GM10248 (cell line): ENCODE measurements at regions not wholly inside any gene's neighbourhood (a gene's known extent, or its start where the extent isn't known, plus 50 kb on each side); places are given as distances from the start of the nearest gene placed in this dataset.

Experiments
- CTCF ChIA-PET: fragments of 300-600 bp; sonication (Branson Sonifier 250); formaldehyde crosslinking; extraction: SDS; loops from one replicate; lab custom pipeline; 2021; ENCODE audit warnings: antibody characterized with exemption; lab: Yijun Ruan, JAX
- POLR2A ChIA-PET: fragments of 350-650 bp; sonication (Branson Sonifier 250); formaldehyde crosslinking; extraction: SDS; loops from one replicate; lab custom pipeline; 2020; ENCODE audit warnings: antibody characterized with exemption; lab: Yijun Ruan, JAX
- DNase-seq: peaks from one replicate; pipeline ENCODE4 v3.0.0; 2012; ENCODE audit errors: extremely low spot score
- TF ChIP-seq, protein P1 (sequence below): IDR thresholded peaks from 2 replicates; pipeline ENCODE4 v1.5.1; 2012; ENCODE audit warnings: mild to moderate bottlenecking, low read depth; ENCODE audit errors: extremely low read depth, missing control alignments, control extremely low read depth

DNA sequence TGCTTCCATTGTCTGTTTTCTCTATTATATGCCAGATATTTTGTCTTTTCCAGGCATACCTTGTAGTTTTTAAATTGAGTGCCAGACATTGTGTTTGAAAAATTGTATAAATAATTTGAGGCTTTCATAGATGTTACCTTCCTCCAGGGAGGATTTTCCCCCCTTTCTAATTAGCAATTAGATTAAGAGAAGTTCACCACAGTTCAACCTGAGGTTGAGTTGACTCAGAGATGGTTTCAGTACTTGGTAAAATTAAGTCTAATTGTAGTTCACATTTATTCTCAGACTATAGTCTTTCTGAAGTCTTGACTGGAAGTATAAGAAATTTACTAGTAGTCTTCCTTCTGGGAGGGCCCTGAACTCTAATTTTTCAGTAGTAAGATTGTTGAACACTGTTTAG lies 104.1 kb upstream of the SCEL start:
- TF ChIP-seq, protein P1, sequence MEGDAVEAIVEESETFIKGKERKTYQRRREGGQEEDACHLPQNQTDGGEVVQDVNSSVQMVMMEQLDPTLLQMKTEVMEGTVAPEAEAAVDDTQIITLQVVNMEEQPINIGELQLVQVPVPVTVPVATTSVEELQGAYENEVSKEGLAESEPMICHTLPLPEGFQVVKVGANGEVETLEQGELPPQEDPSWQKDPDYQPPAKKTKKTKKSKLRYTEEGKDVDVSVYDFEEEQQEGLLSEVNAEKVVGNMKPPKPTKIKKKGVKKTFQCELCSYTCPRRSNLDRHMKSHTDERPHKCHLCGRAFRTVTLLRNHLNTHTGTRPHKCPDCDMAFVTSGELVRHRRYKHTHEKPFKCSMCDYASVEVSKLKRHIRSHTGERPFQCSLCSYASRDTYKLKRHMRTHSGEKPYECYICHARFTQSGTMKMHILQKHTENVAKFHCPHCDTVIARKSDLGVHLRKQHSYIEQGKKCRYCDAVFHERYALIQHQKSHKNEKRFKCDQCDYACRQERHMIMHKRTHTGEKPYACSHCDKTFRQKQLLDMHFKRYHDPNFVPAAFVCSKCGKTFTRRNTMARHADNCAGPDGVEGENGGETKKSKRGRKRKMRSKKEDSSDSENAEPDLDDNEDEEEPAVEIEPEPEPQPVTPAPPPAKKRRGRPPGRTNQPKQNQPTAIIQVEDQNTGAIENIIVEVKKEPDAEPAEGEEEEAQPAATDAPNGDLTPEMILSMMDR, result no peak
- DNase-seq, result no peak
- POLR2A ChIA-PET, result no interaction called here
- CTCF ChIA-PET, result interaction anchor here (0.7 to 1.1 kb wide), 3 partner anchors 8 to 48 kb away, joined by 3 to 6 read pairs (median 3); no protein-coding TSS in a partner anchor

DNA sequence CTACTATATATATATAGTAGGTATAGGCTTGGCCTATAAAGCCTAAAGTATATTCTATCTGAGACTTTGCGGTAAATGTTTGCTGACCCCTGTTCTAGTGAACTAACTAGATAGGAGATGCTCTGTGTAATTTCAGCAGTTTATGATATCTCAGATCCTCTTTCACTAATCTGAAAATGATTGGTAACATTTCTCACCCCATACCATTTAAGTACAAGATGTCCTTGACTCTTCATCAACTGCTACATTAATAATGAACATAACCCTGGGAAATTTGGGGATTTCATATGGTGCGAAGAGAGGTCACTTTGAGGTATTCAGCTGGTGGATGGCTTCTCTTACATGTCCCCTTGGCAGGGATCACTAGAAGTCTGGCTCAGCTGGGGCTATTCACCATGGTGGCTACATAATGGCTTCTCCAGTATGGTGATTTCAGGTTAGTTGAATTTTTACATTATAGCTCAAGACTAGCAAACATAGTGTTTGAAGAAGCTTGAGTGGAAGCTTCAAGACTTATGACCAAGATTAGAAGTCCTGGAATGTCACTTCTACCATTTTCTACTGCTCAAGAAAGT lies 103.6 kb upstream of the MYCBP2 start:
- TF ChIP-seq, protein P1, result no peak

DNA sequence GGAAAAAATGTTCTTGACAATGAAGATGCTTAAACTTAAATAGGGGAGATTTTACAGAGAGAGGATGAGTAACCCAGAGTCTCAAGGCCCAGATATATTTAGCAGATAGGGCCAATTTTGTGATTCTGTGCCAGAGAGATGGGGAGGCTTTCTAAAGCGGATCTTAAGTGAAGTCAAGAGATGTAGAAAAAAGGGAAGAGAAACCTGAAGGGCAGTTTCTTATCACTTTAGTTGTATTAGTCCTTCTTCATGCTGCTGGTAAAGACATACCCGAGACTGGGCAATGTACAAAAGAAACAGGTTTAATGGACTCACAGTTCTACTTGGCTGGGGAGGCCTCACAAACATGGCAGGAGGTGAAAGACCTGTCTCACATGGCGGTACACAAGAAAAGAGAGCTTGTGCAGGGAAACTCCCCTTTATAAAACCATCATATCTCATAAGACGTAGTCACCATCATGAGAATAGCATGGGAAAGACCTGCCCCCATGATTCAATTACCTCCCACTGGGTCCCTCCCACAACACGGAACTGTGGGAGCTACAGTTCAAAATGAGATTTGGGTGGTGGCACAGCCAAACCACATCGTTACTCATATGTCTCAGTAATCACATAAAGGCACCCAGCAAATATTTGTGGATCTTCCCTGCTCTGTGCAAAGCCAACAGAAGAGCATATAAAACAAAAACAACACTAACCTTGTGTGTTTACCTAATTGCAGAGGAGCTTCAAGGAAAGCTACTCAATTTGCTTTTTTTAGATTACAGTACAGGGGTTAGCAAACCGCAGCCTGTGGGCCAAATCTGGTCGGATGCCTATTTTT lies 102.6 kb upstream of the MYCBP2 start:
- ChIA-PET POLR2A (interaction anchor here (1.0 kb wide), 1 partner anchor 49 kb away, joined by 3 read pairs; no protein-coding TSS in a partner anchor), CTCF (interaction anchor here (0.7 to 1.8 kb wide), 5 partner anchors 15 to 136 kb away, joined by 3 to 6 read pairs (median 4); no protein-coding TSS in a partner anchor)
- peak; percentile 39 for DNase-seq
- TF ChIP-seq, protein P1, result no peak

More for the DNA sequence above, 103.6 kb upstream of the MYCBP2 start:
- DNase-seq, result no peak
- POLR2A ChIA-PET, result no interaction called here
- CTCF ChIA-PET, result interaction anchor here (0.6 to 1.8 kb wide), 4 partner anchors 18 to 101 kb away, joined by 3 to 6 read pairs (median 5); no protein-coding TSS in a partner anchor

DNA sequence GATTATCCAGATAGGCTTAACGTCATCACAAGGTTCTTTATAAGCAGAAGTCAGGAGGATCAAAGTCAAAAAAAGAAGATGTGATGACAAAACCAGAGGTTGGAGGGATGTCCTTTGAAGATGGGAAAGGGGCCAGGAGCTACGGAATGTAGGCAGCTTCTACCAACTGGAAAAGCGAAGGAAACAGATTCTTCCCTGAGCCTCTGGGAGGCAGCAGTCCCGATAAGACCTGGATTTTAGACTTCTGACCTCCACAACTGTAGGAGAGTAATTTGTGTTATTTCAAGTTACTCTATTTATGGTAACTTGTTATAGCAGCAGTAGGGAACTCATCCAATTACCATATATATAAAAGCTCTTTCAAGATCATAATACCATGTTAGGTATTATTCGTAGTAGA lies 98.8 kb upstream of the MYCBP2 start:
- DNase-seq, result no peak
- TF ChIP-seq, protein P1, result no peak
- ChIA-PET CTCF (interaction anchor here (0.8 to 5.2 kb wide), 6 partner anchors 9 to 97 kb away, joined by 3 to 47 read pairs (median 5); no protein-coding TSS in a partner anchor), POLR2A (no interaction called here)

DNA sequence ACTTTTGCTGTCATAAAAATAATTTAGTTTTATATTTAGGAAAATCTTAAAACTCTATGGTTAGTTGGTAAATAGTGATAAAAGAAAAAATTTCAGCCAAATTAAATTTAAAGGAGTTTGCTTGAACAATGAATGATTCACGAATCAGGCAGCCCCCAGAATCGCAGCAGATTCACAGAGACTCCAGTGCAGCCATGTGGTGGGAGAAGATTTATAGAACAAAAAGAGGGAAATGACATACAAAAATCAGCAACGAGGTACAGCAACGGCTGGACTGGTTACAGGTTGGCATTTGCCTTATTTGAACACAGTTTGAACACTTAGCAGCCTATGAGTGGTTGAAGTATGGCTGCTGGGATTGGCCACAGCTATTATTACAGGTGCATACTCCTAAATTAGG lies 96.4 kb upstream of the MYCBP2 start:
- DNase-seq, result no peak
- ChIA-PET POLR2A (no interaction called here), CTCF (interaction anchor here (0.7 to 1.8 kb wide), 4 partner anchors 9 to 56 kb away, joined by 3 to 6 read pairs (median 4); no protein-coding TSS in a partner anchor)
- TF ChIP-seq, protein P1, result no peak

DNA sequence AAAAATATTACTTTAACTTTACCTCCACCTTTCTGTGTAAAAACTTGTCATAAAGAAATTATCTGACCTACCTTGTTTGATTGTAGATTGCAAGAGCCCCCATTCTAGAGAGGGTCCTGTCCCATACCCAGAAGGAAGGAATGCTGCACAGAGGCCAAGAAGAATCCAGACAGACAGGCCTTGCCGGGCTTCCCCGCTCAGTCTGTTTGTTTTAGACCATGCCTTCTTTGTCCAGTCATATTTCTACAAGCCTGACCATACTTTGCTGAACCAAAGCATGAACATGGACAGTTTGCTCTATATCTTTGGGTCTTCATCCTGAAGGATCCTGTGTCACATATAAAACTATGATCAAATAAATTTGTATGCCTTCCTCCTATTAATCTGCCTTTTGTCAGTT lies 95.8 kb upstream of the MYCBP2 start:
- no peak for DNase-seq

More for the DNA sequence above, 95.8 kb upstream of the MYCBP2 start:
- TF ChIP-seq, protein P1, result no peak
- POLR2A ChIA-PET, result interaction anchor here (0.6 kb wide), 1 partner anchor 364 kb away, joined by 3 read pairs; no protein-coding TSS in a partner anchor
- CTCF ChIA-PET, result no interaction called here
